Endodermal cell (in vitro differentiated cells): ENCODE measurements at regions not wholly inside any gene's neighbourhood (a gene's known extent, or its start where the extent isn't known, plus 50 kb on each side); places are given as distances from the start of the nearest gene placed in this dataset.

ENCODE experiments used
- DNase-seq: peaks from one replicate; pipeline ENCODE4 v3.0.0-alpha.2; 2017
- H3K27ac ChIP-seq: 2 replicates; pipeline ENCODE4 v1.5.1; 2013; ENCODE audit warnings: mild to moderate bottlenecking, low read depth, low read length, moderate library complexity
- H3K27me3 ChIP-seq: 2 replicates; pipeline ENCODE4 v1.6.1; 2013; ENCODE audit warnings: mild to moderate bottlenecking, low read length, moderate library complexity; ENCODE audit not compliant: insufficient read depth, control insufficient read depth, poor library complexity, severe bottlenecking
- H3K36me3 ChIP-seq: 2 replicates; pipeline ENCODE4 v1.7.0; 2013; ENCODE audit warnings: mild to moderate bottlenecking, low read length, moderate library complexity; ENCODE audit not compliant: control insufficient read depth, insufficient read depth
- H3K4me1 ChIP-seq: one replicate; pipeline ENCODE4 v1.7.0; 2013; ENCODE audit warnings: low read length; ENCODE audit not compliant: control insufficient read depth, insufficient read depth
- H3K4me3 ChIP-seq: 2 replicates; pipeline ENCODE4 v1.5.1; 2013; ENCODE audit warnings: mild to moderate bottlenecking, low read length, moderate library complexity
- H3K9ac ChIP-seq: 2 replicates; pipeline ENCODE4 v1.6.1; 2013; ENCODE audit warnings: mild to moderate bottlenecking, low read length, moderate library complexity; ENCODE audit not compliant: poor library complexity, severe bottlenecking; ENCODE audit errors: extremely low read depth
- H3K9me3 ChIP-seq: 2 replicates; pipeline ENCODE4 v1.6.1; 2013; ENCODE audit warnings: mild to moderate bottlenecking, low read length, moderate library complexity; ENCODE audit not compliant: control insufficient read depth
- H3K27ac Mint-ChIP-seq: 2 replicates; pipeline ENCODE4 v1.8.0; 2020; ENCODE audit warnings: mixed read lengths
- H3K27me3 Mint-ChIP-seq: 2 replicates; pipeline ENCODE4 v1.8.0; 2021; ENCODE audit warnings: mild to moderate bottlenecking, mixed read lengths; ENCODE audit not compliant: insufficient read depth
- H3K36me3 Mint-ChIP-seq: 2 replicates; pipeline ENCODE4 v1.8.0; 2020; ENCODE audit warnings: low read depth, mixed read lengths
- H3K4me1 Mint-ChIP-seq: 2 replicates; pipeline ENCODE4 v1.8.0; 2020; ENCODE audit warnings: mixed read lengths
- H3K4me3 Mint-ChIP-seq: 2 replicates; pipeline ENCODE4 v1.8.0; 2020; ENCODE audit warnings: mild to moderate bottlenecking, moderate library complexity, mixed read lengths
- H3K9me3 Mint-ChIP-seq: 2 replicates; pipeline ENCODE4 v1.8.0; 2020; ENCODE audit warnings: mild to moderate bottlenecking, mixed read lengths
- WGBS, 2 experiments: methylation state at CpG; one replicate each; pipeline versions ENCODE4 v1.1.5 to v1.1.7; 2013; ENCODE audit warnings: missing lambda C conversion rate in 2 of 2, mixed read lengths in 1 of 2; ENCODE audit not compliant: insufficient coverage in 1 of 2, insufficient read length in 1 of 2; 5-methylcytosine and 5-hydroxymethylcytosine counted together
- TF ChIP-seq, protein P1 (sequence below): fragments of 200-600 bp; sonication (generic); conservative IDR thresholded peaks from 2 replicates; pipeline ENCODE4 v1.5.0; 2021; ENCODE audit warnings: antibody characterized with exemption, mild to moderate bottlenecking

DNA sequence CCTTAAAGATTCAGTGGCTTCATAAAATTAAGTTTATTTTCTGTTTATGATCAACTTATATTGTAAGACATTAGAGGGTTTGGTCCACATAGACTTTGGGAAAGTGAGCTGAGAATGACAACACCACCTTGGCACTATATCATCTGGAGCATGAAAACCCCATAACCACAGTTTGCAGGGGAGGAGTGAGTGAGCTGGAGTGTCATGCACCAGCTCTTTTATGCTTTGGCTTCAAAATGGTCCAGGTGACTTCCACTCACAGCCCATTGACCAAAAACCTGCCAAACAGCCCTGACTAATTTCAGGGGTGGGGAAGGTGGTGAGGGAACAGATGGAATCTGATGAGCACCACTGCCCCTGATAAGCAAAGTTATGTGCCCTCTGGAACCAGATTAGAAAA, 295.8 kb downstream of the DMRTA1 start:
- no peak overlapping the region for H3K9ac ChIP-seq
- H3K36me3 Mint-ChIP-seq: peaks cover 1% of the 10 kb centered on the region
- no peak for DNase-seq
- H3K4me3 Mint-ChIP-seq: no peak overlapping the region
- H3K27ac Mint-ChIP-seq: no peak overlapping the region
- no peaks in the 10 kb centered on the region for H3K27me3 ChIP-seq
- no peaks in the 10 kb centered on the region for H3K27me3 Mint-ChIP-seq
- no peaks in the 10 kb centered on the region for H3K36me3 ChIP-seq
- H3K4me3 ChIP-seq: no peak overlapping the region
- H3K9me3 ChIP-seq: no peaks in the 10 kb centered on the region
- H3K9me3 Mint-ChIP-seq: peaks cover 6% of the 10 kb centered on the region
- H3K4me1 ChIP-seq: no peaks in the 10 kb centered on the region
- no peaks in the 10 kb centered on the region for H3K4me1 Mint-ChIP-seq
- TF ChIP-seq, protein P1, sequence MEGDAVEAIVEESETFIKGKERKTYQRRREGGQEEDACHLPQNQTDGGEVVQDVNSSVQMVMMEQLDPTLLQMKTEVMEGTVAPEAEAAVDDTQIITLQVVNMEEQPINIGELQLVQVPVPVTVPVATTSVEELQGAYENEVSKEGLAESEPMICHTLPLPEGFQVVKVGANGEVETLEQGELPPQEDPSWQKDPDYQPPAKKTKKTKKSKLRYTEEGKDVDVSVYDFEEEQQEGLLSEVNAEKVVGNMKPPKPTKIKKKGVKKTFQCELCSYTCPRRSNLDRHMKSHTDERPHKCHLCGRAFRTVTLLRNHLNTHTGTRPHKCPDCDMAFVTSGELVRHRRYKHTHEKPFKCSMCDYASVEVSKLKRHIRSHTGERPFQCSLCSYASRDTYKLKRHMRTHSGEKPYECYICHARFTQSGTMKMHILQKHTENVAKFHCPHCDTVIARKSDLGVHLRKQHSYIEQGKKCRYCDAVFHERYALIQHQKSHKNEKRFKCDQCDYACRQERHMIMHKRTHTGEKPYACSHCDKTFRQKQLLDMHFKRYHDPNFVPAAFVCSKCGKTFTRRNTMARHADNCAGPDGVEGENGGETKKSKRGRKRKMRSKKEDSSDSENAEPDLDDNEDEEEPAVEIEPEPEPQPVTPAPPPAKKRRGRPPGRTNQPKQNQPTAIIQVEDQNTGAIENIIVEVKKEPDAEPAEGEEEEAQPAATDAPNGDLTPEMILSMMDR: no peak
- H3K27ac ChIP-seq: no peak overlapping the region

DNA sequence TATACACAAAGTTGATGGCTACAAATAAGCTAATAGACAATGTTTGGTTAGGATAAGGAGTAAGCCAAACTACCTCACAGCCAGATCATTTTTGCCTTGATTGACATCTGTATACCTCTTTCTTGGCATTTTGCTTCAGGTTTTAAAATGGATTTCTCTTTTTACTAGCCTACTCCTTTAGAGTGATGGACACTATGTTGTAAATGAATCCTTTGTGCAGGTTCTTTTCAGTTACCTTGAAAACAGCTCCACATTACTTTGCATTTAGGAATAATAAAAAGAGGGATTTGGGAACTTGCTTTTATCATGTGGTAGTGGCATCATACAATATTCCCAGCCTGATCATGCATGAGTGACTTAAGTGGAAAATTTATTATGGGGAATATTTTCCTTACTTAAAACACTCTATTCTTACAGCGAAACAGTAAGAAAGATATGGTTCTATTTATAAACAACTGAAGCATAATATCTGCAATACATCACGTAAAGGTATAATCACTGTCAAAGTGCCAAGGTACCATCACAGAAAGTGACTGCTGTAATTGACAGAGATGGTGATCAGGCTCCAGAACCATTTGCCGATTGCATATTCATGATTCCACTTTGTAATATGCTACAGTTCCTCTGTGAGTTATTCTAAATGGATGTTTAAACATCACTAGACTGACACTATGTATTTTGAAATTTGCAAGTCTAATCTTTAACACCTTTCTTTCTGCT, 327.0 kb downstream of the DMRTA1 start:
- DNase-seq: no peak
- no peaks in the 10 kb centered on the region for H3K9me3 ChIP-seq
- peaks cover 4% of the 10 kb centered on the region for H3K4me1 Mint-ChIP-seq
- no peak overlapping the region for H3K4me3 Mint-ChIP-seq
- H3K9ac ChIP-seq: no peak overlapping the region
- no peaks in the 10 kb centered on the region for H3K27me3 ChIP-seq
- H3K27me3 Mint-ChIP-seq: no peaks in the 10 kb centered on the region
- H3K36me3 Mint-ChIP-seq: no peaks in the 10 kb centered on the region
- H3K4me3 ChIP-seq: no peak overlapping the region
- no peak overlapping the region for H3K27ac Mint-ChIP-seq
- no peaks in the 10 kb centered on the region for H3K36me3 ChIP-seq
- no peak overlapping the region for H3K27ac ChIP-seq
- TF ChIP-seq, protein P1: no peak
- 92 to 94% methylated on average over 2 to 3 of the region's 3 CpGs for WGBS, 2 experiments
- H3K9me3 Mint-ChIP-seq: no peaks in the 10 kb centered on the region
- no peaks in the 10 kb centered on the region for H3K4me1 ChIP-seq

DNA sequence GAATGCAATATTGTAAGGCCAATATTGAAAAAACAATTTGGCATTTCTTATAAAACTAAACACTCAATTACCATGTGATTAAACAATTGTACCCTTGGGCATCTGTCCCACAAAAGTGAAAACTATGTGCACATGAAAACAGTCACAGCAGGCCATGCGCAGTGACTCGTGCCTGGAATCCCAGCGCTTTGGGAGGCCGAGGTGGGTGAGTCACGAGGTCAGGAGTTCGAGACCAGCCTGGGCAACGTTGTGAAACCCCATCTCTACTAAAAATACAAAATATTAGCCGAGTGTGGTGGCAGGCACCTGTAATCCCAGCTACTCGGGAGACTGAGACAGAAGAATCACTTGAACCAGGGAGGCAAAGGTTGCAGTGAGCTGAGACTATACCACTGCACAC, 343.7 kb downstream of the DMRTA1 start:
- TF ChIP-seq, protein P1: no peak
- no peaks in the 10 kb centered on the region for H3K27me3 ChIP-seq

More for the DNA sequence above, 343.7 kb downstream of the DMRTA1 start:
- peaks cover 7% of the 10 kb centered on the region for H3K4me1 Mint-ChIP-seq
- peaks cover 6% of the 10 kb centered on the region for H3K36me3 Mint-ChIP-seq
- Histone ChIP-seq H3K9ac (no peak overlapping the region), H3K36me3 (no peaks in the 10 kb centered on the region), H3K9me3 (peaks cover 5% of the 10 kb centered on the region), H3K4me1 (no peaks in the 10 kb centered on the region), H3K27ac (no peak overlapping the region), H3K4me3 (no peak overlapping the region)
- H3K27me3 Mint-ChIP-seq: no peaks in the 10 kb centered on the region
- no peak for DNase-seq
- no peak overlapping the region for H3K4me3 Mint-ChIP-seq
- H3K9me3 Mint-ChIP-seq: peaks cover 22% of the 10 kb centered on the region
- 88 to 90% methylated on average over 4 to 9 of the region's 9 CpGs for WGBS, 2 experiments
- no peak overlapping the region for H3K27ac Mint-ChIP-seq
